ENCODE measurements at regions not wholly inside any gene's neighbourhood (a gene's known extent, or its start where the extent isn't known, plus 50 kb on each side); places are given as distances from the start of the nearest gene placed in this dataset.

DNA sequence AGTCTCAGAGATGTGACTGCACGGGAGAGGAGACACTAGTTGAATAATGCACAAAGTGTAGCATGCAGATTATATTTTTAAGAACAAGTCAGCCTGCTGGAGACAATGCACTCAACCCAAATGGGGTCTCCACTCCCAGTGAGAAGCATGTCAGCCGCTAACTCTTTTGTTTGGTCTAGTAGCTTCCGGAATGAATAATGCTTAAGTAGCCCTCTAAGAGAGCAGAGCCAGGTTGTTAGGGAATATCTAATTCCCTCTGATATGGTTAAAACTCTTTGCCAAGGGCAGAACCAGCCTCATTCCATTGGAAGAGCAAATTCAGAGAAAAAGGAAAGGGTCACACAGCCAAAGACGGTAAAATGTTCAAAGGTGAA is 80.4 kb downstream of the DAD1 start:
- Histone ChIP-seq H3K4me1 (ENCODE audit: control insufficient read depth, insufficient read depth, low read length) (peaks cover 71% of the 10 kb centered on the region), H3K4me3 (peak overlapping the region; percentile 68)

More for the DNA sequence above, 80.4 kb downstream of the DAD1 start:
- WGBS (ENCODE audit: insufficient coverage, insufficient replicate concordance, low lambda C conversion rate, missing lambda C conversion rate) = 1% methylated on average over 4 of the region's 4 CpGs
- SMC1A ChIA-PET (ENCODE audit: uncharacterized antibody, unreplicated experiment) = interaction anchor here (0.7 to 17.7 kb wide), 15 partner anchors 11 to 124 kb away, joined by 3 to 399 read pairs (median 19); no protein-coding TSS in a partner anchor
- no peaks in the 10 kb centered on the region for H4K20me1 ChIP-seq (ENCODE audit: control insufficient read depth, insufficient read depth)
- H3K36me3 ChIP-seq (ENCODE audit: control insufficient read depth in 2 of 2, insufficient read depth in 2 of 2, low read length in 1 of 2) = 0 out of 4 replicates have a peak, but pooled peaks cover 0 to 3% of the 10 kb centered on the region in 2 experiments
- RAD21 ChIA-PET (ENCODE audit: unreplicated experiment) = interaction anchor here (1.1 to 25.4 kb wide), 17 partner anchors 12 to 128 kb away, joined by 3 to 797 read pairs (median 19); no protein-coding TSS in a partner anchor
- peak overlapping the region; percentile 92 for H3K4me2 ChIP-seq (ENCODE audit: control insufficient read depth, insufficient read depth)
- intact Hi-C loops (cut with micrococcal nuclease; ENCODE audit: unreplicated experiment) = loop anchor here (1.0 kb wide), 4 partner anchors 20 to 48 kb away; no protein-coding TSS in a partner anchor
- TF ChIP-seq PML (IDR thresholded peaks at IDR 0.05; ENCODE audit: low read length) = peak; percentile 17; the same call in 1 of the 2 replicates
- no peak for TF ChIP-seq SPI1 (IDR thresholded peaks at IDR 0.05; ENCODE audit: borderline replicate concordance, insufficient read depth, low read depth, low read length)
- no peak for TF ChIP-seq SREBF1 (IDR thresholded peaks at IDR 0.05; ENCODE audit: low read length)
- 0 out of 2 replicates have a peak, but pooled peaks have one; percentile 29 for TF ChIP-seq GABPA (IDR thresholded peaks at IDR 0.05; ENCODE audit: low read depth)
- TF ChIP-seq POU2F2 (IDR thresholded peaks at IDR 0.05; ENCODE audit: borderline replicate concordance, low read depth, low read length) = peak; percentile 20; the same call in 1 of the 3 replicates
- peak; percentile 47; the same call in 1 of the 2 replicates for TF ChIP-seq TAF1 (IDR thresholded peaks at IDR 0.05; ENCODE audit: borderline replicate concordance, low read depth, low read length)
- TF ChIP-seq WRNIP1 (IDR thresholded peaks at IDR 0.05; ENCODE audit: borderline replicate concordance, low read depth, low read length) = 0 out of 2 replicates have a peak, but pooled peaks have one; percentile 65
- 0 out of 2 replicates have a peak, but pooled peaks have one; percentile 31 for TF ChIP-seq TARDBP (IDR thresholded peaks at IDR 0.05; ENCODE audit: borderline replicate concordance)
- TF ChIP-seq RAD21 (IDR thresholded peaks at IDR 0.05; ENCODE audit: insufficient read depth, low read depth, low read length) = no peak
- TF ChIP-seq CHD1 (IDR thresholded peaks at IDR 0.05; ENCODE audit: low read depth, low read length) = 0 out of 2 replicates have a peak, but pooled peaks have one; percentile 57
- TF ChIP-seq TBL1XR1 (IDR thresholded peaks at IDR 0.05; ENCODE audit: low read depth, low read length) = 0 out of 2 replicates have a peak, but pooled peaks have one; percentile 34
- TF ChIP-seq MAX (IDR thresholded peaks at IDR 0.05; ENCODE audit: low read depth, low read length) = 0 out of 2 replicates have a peak, but pooled peaks have one; percentile 50
- no peak for TF ChIP-seq RBBP5 (conservative IDR thresholded peaks at IDR 0.05)
- TF ChIP-seq FOXM1 (IDR thresholded peaks at IDR 0.05; ENCODE audit: low read depth, low read length) = peak; percentile 8; the same call in 1 of the 2 replicates
- no peak for TF ChIP-seq YBX1 (IDR thresholded peaks at IDR 0.05)
- DNase-seq (ENCODE audit: low read depth, low spot score) (no peak), FAIRE-seq (no peak), ATAC-seq (no peak; the same call in 2 of the 3 replicates)
- POLR2A ChIA-PET = interaction anchor here (0.9 to 35.4 kb wide), 12 partner anchors 10 to 128 kb away, joined by 3 to 875 read pairs (median 12); no protein-coding TSS in a partner anchor
- peak overlapping the region; percentile 98 for H3K27ac ChIP-seq (ENCODE audit: control insufficient read depth, insufficient read depth)
- H3K9me3 ChIP-seq (replicated peaks; ENCODE audit: control insufficient read depth, insufficient read depth, low read length) = no peaks in the 10 kb centered on the region
- H3K79me2 ChIP-seq (ENCODE audit: control insufficient read depth, insufficient read depth, low read length) = peaks cover 82% of the 10 kb centered on the region
- CTCF ChIA-PET = interaction anchor here (0.8 to 10.7 kb wide), 16 partner anchors 16 to 145 kb away, joined by 3 to 101 read pairs (median 6); no protein-coding TSS in a partner anchor
- no peak overlapping the region for H2AFZ ChIP-seq (ENCODE audit: control insufficient read depth, low read depth, low read length)
- in situ Hi-C loops (cut with MboI) = no loop called here
- peak overlapping the region; percentile 78 for H3K9ac ChIP-seq (ENCODE audit: control insufficient read depth, insufficient read depth, low read length)
- no peaks in the 10 kb centered on the region for H3K27me3 ChIP-seq (replicated peaks in 1 of 2; ENCODE audit: control insufficient read depth in 2 of 2, insufficient read depth in 2 of 2, low read length in 1 of 2)
- no TSS peak for BruUV-seq (replicated peaks)
